ENCODE measurements at regions not wholly inside any gene's neighbourhood (a gene's known extent, or its start where the extent isn't known, plus 50 kb on each side); places are given as distances from the start of the nearest gene placed in this dataset.

GRCh38 chr18:30917651-30918050 lies 124.9 kb downstream of the DSC3 start:
- TF ChIP-seq CTCF (IDR thresholded peaks at IDR 0.05; ENCODE audit: insufficient read depth, low read depth, low read length, missing control alignments) = no peak
- no peak for DNase-seq (ENCODE audit: low read depth)

GRCh38 chr18:30915336-30915988 lies 127.1 kb downstream of the DSC3 start:
- H3K4me3 ChIP-seq (ENCODE audit: low read length) = no peak overlapping the region
- no peak for DNase-seq (ENCODE audit: low read depth)
- no peak for TF ChIP-seq CTCF (IDR thresholded peaks at IDR 0.05; ENCODE audit: insufficient read depth, low read depth, low read length, missing control alignments)

More at GRCh38 chr18:30917651-30918050, 124.9 kb downstream of the DSC3 start:
- no peak overlapping the region for H3K4me3 ChIP-seq (ENCODE audit: low read length)

GRCh38 chr18:30908381-30908780 lies 134.2 kb downstream of the DSC3 start:
- no peak overlapping the region for H3K4me3 ChIP-seq (ENCODE audit: low read length)
- DNase-seq (ENCODE audit: low read depth) = peak; percentile 10
- TF ChIP-seq CTCF (IDR thresholded peaks at IDR 0.05; ENCODE audit: insufficient read depth, low read depth, low read length, missing control alignments) = no peak

GRCh38 chr18:30903566-30903965 lies 139.0 kb downstream of the DSC3 start:
- TF ChIP-seq CTCF (IDR thresholded peaks at IDR 0.05; ENCODE audit: insufficient read depth, low read depth, low read length, missing control alignments) = no peak
- no peak overlapping the region for H3K4me3 ChIP-seq (ENCODE audit: low read length)
- peak; percentile 99 for DNase-seq (ENCODE audit: low read depth)

GRCh38 chr18:30889519-30890301 lies 152.8 kb downstream of the DSC3 start:
- H3K4me3 ChIP-seq (ENCODE audit: low read length) = no peak overlapping the region
- DNase-seq (ENCODE audit: low read depth) = peak; percentile 46
- peak; percentile 63 for TF ChIP-seq CTCF (IDR thresholded peaks at IDR 0.05; ENCODE audit: insufficient read depth, low read depth, low read length, missing control alignments)

GRCh38 chr18:30888344-30888743 lies 154.2 kb downstream of the DSC3 start:
- no peak overlapping the region for H3K4me3 ChIP-seq (ENCODE audit: low read length)
- no peak for TF ChIP-seq CTCF (IDR thresholded peaks at IDR 0.05; ENCODE audit: insufficient read depth, low read depth, low read length, missing control alignments)
- DNase-seq (ENCODE audit: low read depth) = no peak
